SK-N-SH (cell line): ENCODE measurements at regions not wholly inside any gene's neighbourhood (a gene's known extent, or its start where the extent isn't known, plus 50 kb on each side); places are given as distances from the start of the nearest gene placed in this dataset.

Experiments used
- CTCF ChIA-PET: fragments of 300-600, 350-600 bp; formaldehyde crosslinking; extraction: SDS; loops from one replicate; lab custom pipeline; 2021; lab: Yijun Ruan, JAX
- POLR2A ChIA-PET: fragments of 350-600 bp; sonication (Branson Sonifier 250); formaldehyde crosslinking; extraction: SDS; loops from one replicate; lab custom pipeline; 2020; ENCODE audit warnings: antibody characterized with exemption, inconsistent platforms; lab: Yijun Ruan, JAX
- DNase-seq: peaks from one replicate; pipeline ENCODE4 v3.0.0; 2012
- H2AFZ ChIP-seq: fragments of 200-600 bp; sonication (generic); 2 replicates; pipeline ENCODE4 v1.8.1; 2016; ENCODE audit warnings: antibody characterized with exemption, mild to moderate bottlenecking, low read depth
- H3F3A ChIP-seq: fragments of 200-600 bp; sonication (generic); replicated peaks from 2 replicates; pipeline ENCODE3; 2016; ENCODE audit warnings: antibody characterized with exemption, mild to moderate bottlenecking; ENCODE audit not compliant: insufficient read depth
- H3K27ac ChIP-seq, 2 experiments: fragments of 200-500 bp in 1 of 2; fragments of 200-600 bp in 1 of 2; sonication (Bioruptor generic) in 1 of 2; sonication (generic), shearing (Covaris generic) in 1 of 2; 2 replicates each; pipeline versions ENCODE4 v1.5.1 to v1.6.1; 2014 to 2016; ENCODE audit warnings: low read depth in 2 of 2, inconsistent platforms in 1 of 2, low read length in 1 of 2, mild to moderate bottlenecking in 1 of 2, mixed read lengths in 1 of 2
- H3K27me3 ChIP-seq: fragments of 200-600 bp; sonication (generic), shearing (Covaris generic); 2 replicates; pipeline ENCODE4 v1.6.1; 2016; ENCODE audit warnings: mixed run types; ENCODE audit not compliant: insufficient read depth
- H3K36me3 ChIP-seq, 2 experiments: fragments of 200-500 bp in 1 of 2; fragments of 200-600 bp in 1 of 2; sonication (Bioruptor generic) in 1 of 2; sonication (generic) in 1 of 2; replicated peaks in 1 of 2; 2 replicates each; pipeline versions ENCODE3 to v1.5.1; 2014 to 2016; ENCODE audit warnings: low read length in 1 of 2, mild to moderate bottlenecking in 1 of 2; ENCODE audit not compliant: insufficient read depth in 2 of 2, control insufficient read depth in 1 of 2
- H3K4me1 ChIP-seq, 2 experiments: fragments of 200-500 bp in 1 of 2; fragments of 200-600 bp in 1 of 2; sonication (Bioruptor generic) in 1 of 2; sonication (generic), shearing (Covaris generic) in 1 of 2; 2 replicates each; pipeline versions ENCODE4 v1.5.1 to v1.6.1; 2014 to 2016; ENCODE audit warnings: low read depth in 1 of 2, low read length in 1 of 2, mixed run types in 1 of 2; ENCODE audit not compliant: insufficient read depth in 2 of 2, control insufficient read depth in 1 of 2
- H3K4me2 ChIP-seq: fragments of 200-600 bp; sonication (generic), shearing (Covaris generic); 2 replicates; pipeline ENCODE4 v1.6.1; 2017; ENCODE audit warnings: mixed run types
- H3K4me3 ChIP-seq, 2 experiments: fragments of 200-500 bp in 1 of 2; fragments of 200-600 bp in 1 of 2; sonication (Bioruptor generic) in 1 of 2; sonication (generic), shearing (Covaris generic) in 1 of 2; 2 replicates each; pipeline versions ENCODE4 v1.5.1 to v1.8.1; 2014 to 2016; ENCODE audit warnings: low read depth in 2 of 2, inconsistent platforms in 1 of 2, low read length in 1 of 2, mild to moderate bottlenecking in 1 of 2, mixed read lengths in 1 of 2, moderate library complexity in 1 of 2
- H3K79me2 ChIP-seq: fragments of 200-600 bp; sonication (generic); 2 replicates; pipeline ENCODE4 v1.8.1; 2017; ENCODE audit warnings: mild to moderate bottlenecking; ENCODE audit not compliant: insufficient read depth
- H3K9ac ChIP-seq: fragments of 200-600 bp; sonication (generic); 2 replicates; pipeline ENCODE4 v1.6.1; 2017; ENCODE audit warnings: mixed run types
- H3K9me2 ChIP-seq: fragments of 200-600 bp; sonication (generic); 2 replicates; pipeline ENCODE4 v1.6.1; 2017; ENCODE audit warnings: mixed run types
- H3K9me3 ChIP-seq: fragments of 200-600 bp; sonication (generic); 2 replicates; pipeline ENCODE4 v1.6.1; 2017; ENCODE audit warnings: mixed run types, mild to moderate bottlenecking, moderate library complexity
- H4K20me1 ChIP-seq: fragments of 200-600 bp; sonication (generic); 2 replicates; pipeline ENCODE4 v1.6.1; 2017; ENCODE audit warnings: mild to moderate bottlenecking, mixed run types; ENCODE audit not compliant: insufficient read depth
- EZH2phosphoT487 ChIP-seq: fragments of 200-600 bp; sonication (generic); IDR thresholded peaks from 2 replicates; pipeline ENCODE4 v1.6.1; 2017; ENCODE audit warnings: low read depth, mixed run types, mild to moderate bottlenecking, antibody characterized with exemption, moderate library complexity, borderline replicate concordance
- FOXM1 ChIP-seq: IDR thresholded peaks from 2 replicates; pipeline ENCODE4 v1.4.0; 2012; ENCODE audit warnings: low read depth, mild to moderate bottlenecking
- JUND ChIP-seq: IDR thresholded peaks from 2 replicates; pipeline ENCODE4 v1.4.0; 2012
- MAX ChIP-seq: IDR thresholded peaks from 2 replicates; pipeline ENCODE4 v1.4.0; 2012; ENCODE audit warnings: low read depth
- NRF1 ChIP-seq: IDR thresholded peaks from 2 replicates; pipeline ENCODE4 v1.6.1; 2012; ENCODE audit warnings: low read depth, mild to moderate bottlenecking, low read length
- PBX3 ChIP-seq: IDR thresholded peaks from 2 replicates; pipeline ENCODE4; 2012
- POLR2AphosphoS5 ChIP-seq: IDR thresholded peaks from 2 replicates; pipeline ENCODE4 v1.6.1; 2012; ENCODE audit warnings: low read depth, low read length
- RAD21 ChIP-seq: IDR thresholded peaks from 2 replicates; pipeline ENCODE4 v1.6.1; 2012; ENCODE audit warnings: mild to moderate bottlenecking, low read length
- REST ChIP-seq: IDR thresholded peaks from 2 replicates; pipeline ENCODE4 v1.6.1; 2012; ENCODE audit warnings: mild to moderate bottlenecking, low read depth, low read length, moderate library complexity
- RFX5 ChIP-seq: IDR thresholded peaks from 2 replicates; pipeline ENCODE4 v1.6.1; 2012; ENCODE audit warnings: mild to moderate bottlenecking, improper control_type of control experiment, low read length
- RXRA ChIP-seq: IDR thresholded peaks from 2 replicates; pipeline ENCODE4 v1.4.0; 2012; ENCODE audit warnings: low read depth, mild to moderate bottlenecking, borderline replicate concordance
- SMC3 ChIP-seq: IDR thresholded peaks from 2 replicates; pipeline ENCODE4 v1.6.1; 2012; ENCODE audit warnings: low read depth, low read length, improper control_type of control experiment
- TCF12 ChIP-seq: IDR thresholded peaks from 2 replicates; pipeline ENCODE4 v1.4.0; 2012
- TEAD4 ChIP-seq: IDR thresholded peaks from 2 replicates; pipeline ENCODE4 v1.4.0; 2012; ENCODE audit warnings: mild to moderate bottlenecking, borderline replicate concordance; ENCODE audit not compliant: insufficient read depth
- USF1 ChIP-seq: IDR thresholded peaks from 2 replicates; pipeline ENCODE4 v1.4.0; 2012; ENCODE audit warnings: low read depth, borderline replicate concordance
- USF2 ChIP-seq: fragments of 150-350 bp; IDR thresholded peaks from 2 replicates; pipeline ENCODE4 v1.6.1; 2017; ENCODE audit warnings: antibody characterized with exemption, low read length, low read depth, borderline replicate concordance
- YY1 ChIP-seq: IDR thresholded peaks from 2 replicates; pipeline ENCODE4 v1.4.0; 2012; ENCODE audit warnings: low read depth, mild to moderate bottlenecking
- ZBTB33 ChIP-seq: IDR thresholded peaks from 2 replicates; pipeline ENCODE4 v1.4.0; 2012; ENCODE audit warnings: low read depth, borderline replicate concordance
- WGBS: methylation state at CpG from one replicate; pipeline ENCODE4 v1.1.6; 2017; ENCODE audit warnings: low lambda C conversion rate; 5-methylcytosine and 5-hydroxymethylcytosine counted together

- Histone ChIP-seq H3K36me3 (no peaks in the 10 kb centered on the region), H3K4me3 (no peak overlapping the region), H4K20me1 (no peaks in the 10 kb centered on the region), H3K9ac (no peak overlapping the region), H3K9me3 (no peaks in the 10 kb centered on the region), H3K4me1 (no peaks in the 10 kb centered on the region), H3K9me2 (no peaks in the 10 kb centered on the region), H3K27ac (no peak overlapping the region), H3K79me2 (no peaks in the 10 kb centered on the region), H3K4me2 (no peak overlapping the region), H3F3A (no peaks in the 10 kb centered on the region), H2AFZ (no peak overlapping the region), H3K27me3 (no peaks in the 10 kb centered on the region)
- WGBS: 96% methylated on average over 3 of the region's 3 CpGs
- CTCF ChIA-PET: no interaction called here
- no peak for DNase-seq
- no peak for TF ChIP-seq SMC3
- no peak for TF ChIP-seq RFX5
- no peak for TF ChIP-seq YY1
- no peak for TF ChIP-seq USF2
- TF ChIP-seq FOXM1: no peak
- no peak for TF ChIP-seq TCF12
- no peak for TF ChIP-seq USF1
- no peak for TF ChIP-seq NRF1
- no peak for TF ChIP-seq ZBTB33
- TF ChIP-seq EZH2phosphoT487: no peak
- TF ChIP-seq MAX: no peak
- TF ChIP-seq TEAD4: no peak
- TF ChIP-seq REST: no peak
- no peak for TF ChIP-seq RAD21
- no peak for TF ChIP-seq POLR2AphosphoS5
- no peak for TF ChIP-seq RXRA
- TF ChIP-seq JUND: no peak
- TF ChIP-seq PBX3: no peak
- POLR2A ChIA-PET: no interaction called here
These were observed 446.9 kb downstream of the COG6 start for GRCh38 chr13:40102360-40102727.
